Activated B cell treated with CpG ODN at 0.5 μM for 24 hours (primary cell): ENCODE measurements at regions not wholly inside any gene's neighbourhood (a gene's known extent, or its start where the extent isn't known, plus 50 kb on each side); places are given as distances from the start of the nearest gene placed in this dataset.

Source experiments
- ATAC-seq: fragments of 200-7000 bp; cut with Tn5 transposase; one replicate; pipeline ENCODE4 v1.10.0; 2021; ENCODE audit warnings: low read depth, mild to moderate bottlenecking, moderate library complexity
- CTCF ChIA-PET: fragments of 350-600 bp; sonication (Branson Sonifier 250); formaldehyde crosslinking; loops from one replicate; lab custom pipeline; 2021; ENCODE audit warnings: antibody characterized with exemption; lab: Charles Lee
- POLR2A ChIA-PET: fragments of 350-600 bp; sonication (Branson Sonifier 250); formaldehyde crosslinking; loops from one replicate; lab custom pipeline; 2021; ENCODE audit warnings: antibody characterized with exemption; lab: Charles Lee
- DNase-seq: peaks from one replicate; pipeline ENCODE4 v3.0.0; 2022
- H3K27ac Mint-ChIP-seq: one replicate; pipeline ENCODE4 v1.8.0; 2020; ENCODE audit warnings: mixed read lengths
- H3K27me3 Mint-ChIP-seq: one replicate; pipeline ENCODE4 v1.8.0; 2021; ENCODE audit warnings: mixed read lengths
- H3K36me3 Mint-ChIP-seq: one replicate; pipeline ENCODE4 v1.8.0; 2021; ENCODE audit warnings: low read depth, mixed read lengths
- H3K4me1 Mint-ChIP-seq: one replicate; pipeline ENCODE4 v1.8.0; 2021; ENCODE audit warnings: mixed read lengths
- H3K4me3 Mint-ChIP-seq: one replicate; pipeline ENCODE4 v1.8.0; 2020; ENCODE audit warnings: mild to moderate bottlenecking, mixed read lengths
- H3K9me3 Mint-ChIP-seq: one replicate; pipeline ENCODE4 v1.8.0; 2020; ENCODE audit warnings: mixed read lengths
- CTCF ChIP-seq: fragments of 200-600 bp; IDR thresholded peaks from one replicate; pipeline ENCODE4 v1.8.0; 2022; ENCODE audit warnings: antibody characterized with exemption, mild to moderate bottlenecking
- intact Hi-C: fragments of 100-400 bp; cut with micrococcal nuclease; formaldehyde crosslinking; loops from one replicate; pipeline ENCODE4 v1.15.1; 2024

- no peak overlapping the region for H3K4me3 Mint-ChIP-seq
- H3K36me3 Mint-ChIP-seq, result no peaks in the 10 kb centered on the region
- intact Hi-C loops, result no loop called here
- no peak overlapping the region for H3K27ac Mint-ChIP-seq
- no peaks in the 10 kb centered on the region for H3K27me3 Mint-ChIP-seq
- ChIA-PET POLR2A (no interaction called here), CTCF (no interaction called here)
- H3K9me3 Mint-ChIP-seq, result no peaks in the 10 kb centered on the region
- DNase-seq (no peak), ATAC-seq (no peak)
- peaks cover 38% of the 10 kb centered on the region for H3K4me1 Mint-ChIP-seq
- TF ChIP-seq CTCF, result no peak
These were observed 77.6 kb upstream of the ALDH1A1 start for GRCh38 chr9:73030370-73031030.

- Mint-ChIP-seq H3K4me1 (peaks cover 49% of the 10 kb centered on the region), H3K27ac (no peak overlapping the region), H3K27me3 (no peaks in the 10 kb centered on the region), H3K4me3 (no peak overlapping the region), H3K9me3 (no peaks in the 10 kb centered on the region), H3K36me3 (no peaks in the 10 kb centered on the region)
- POLR2A ChIA-PET, result no interaction called here
- intact Hi-C loops, result loop anchor here (10.0 kb wide), 1 partner anchor 435 kb away; no protein-coding TSS in a partner anchor
- DNase-seq, result no peak
- TF ChIP-seq CTCF, result no peak
- no peak for ATAC-seq
- CTCF ChIA-PET, result no interaction called here
These were observed 76.5 kb upstream of the ALDH1A1 start for GRCh38 chr9:73029346-73029745.

- no peak for TF ChIP-seq CTCF
- Mint-ChIP-seq H3K27me3 (peaks cover 3% of the 10 kb centered on the region), H3K9me3 (no peaks in the 10 kb centered on the region), H3K36me3 (no peaks in the 10 kb centered on the region), H3K4me3 (peak overlapping the region; percentile 41), H3K4me1 (peaks cover 56% of the 10 kb centered on the region), H3K27ac (no peak overlapping the region)
- ChIA-PET POLR2A (no interaction called here), CTCF (interaction anchor here (1.0 kb wide), 1 partner anchor 745 kb away, joined by 4 read pairs; no protein-coding TSS in a partner anchor)
- ATAC-seq (no peak), DNase-seq (no peak)
- intact Hi-C loops, result loop anchor here (10.0 kb wide), 1 partner anchor 432 kb away; no protein-coding TSS in a partner anchor
These were observed 73.5 kb upstream of the ALDH1A1 start for GRCh38 chr9:73026375-73026774.

GRCh38 chr9:73024601-73025034, 71.8 kb upstream of the ALDH1A1 start:
- no peak for DNase-seq
- no peaks in the 10 kb centered on the region for H3K36me3 Mint-ChIP-seq
- H3K9me3 Mint-ChIP-seq, result no peaks in the 10 kb centered on the region
- ChIA-PET POLR2A (no interaction called here), CTCF (no interaction called here)
- H3K4me1 Mint-ChIP-seq, result peaks cover 42% of the 10 kb centered on the region
- no peak for ATAC-seq
- TF ChIP-seq CTCF, result no peak
- intact Hi-C loops, result loop anchor here (10.0 kb wide), 1 partner anchor 430 kb away; no protein-coding TSS in a partner anchor
- peaks cover 3% of the 10 kb centered on the region for H3K27me3 Mint-ChIP-seq
- H3K27ac Mint-ChIP-seq, result no peak overlapping the region
- H3K4me3 Mint-ChIP-seq, result no peak overlapping the region

GRCh38 chr9:73023025-73023541, 70.2 kb upstream of the ALDH1A1 start:
- H3K4me3 Mint-ChIP-seq, result no peak overlapping the region
- intact Hi-C loops, result loop anchor here (1.0 to 10.0 kb wide), 4 partner anchors 166 to 984 kb away; no protein-coding TSS in a partner anchor
- TF ChIP-seq CTCF, result peak; percentile 39
- peaks cover 3% of the 10 kb centered on the region for H3K27me3 Mint-ChIP-seq
- POLR2A ChIA-PET, result no interaction called here
- ATAC-seq (no peak), DNase-seq (no peak)
- CTCF ChIA-PET, result interaction anchor here (1.1 to 3.5 kb wide), 6 partner anchors 14 to 984 kb away, joined by 3 to 24 read pairs (median 8); no protein-coding TSS in a partner anchor
- H3K27ac Mint-ChIP-seq, result no peak overlapping the region
- H3K4me1 Mint-ChIP-seq, result peaks cover 42% of the 10 kb centered on the region
- peaks cover under 1% of the 10 kb centered on the region for H3K9me3 Mint-ChIP-seq
- H3K36me3 Mint-ChIP-seq, result no peaks in the 10 kb centered on the region
